GM18951 (cell line): ENCODE measurements at regions not wholly inside any gene's neighbourhood (a gene's known extent, or its start where the extent isn't known, plus 50 kb on each side); places are given as distances from the start of the nearest gene placed in this dataset.
"Not testable (repeated sequence)": the region's sequence is repeated elsewhere in the genome, so short reads cannot be mapped to it uniquely, and the experiment has no call there.

ENCODE experiments used
- POLR2A ChIP-seq: IDR thresholded peaks from 4 replicates; pipeline ENCODE4 v1.6.1; 2011; ENCODE audit warnings: mild to moderate bottlenecking; ENCODE audit not compliant: insufficient read length, insufficient read depth; ENCODE audit errors: extremely low read depth
- in situ Hi-C: fragments of 300-500 bp; cut with MboI; formaldehyde crosslinking; loops from one replicate; pipeline ENCODE4 v1.12.0; 2022; ENCODE audit warnings: low sequenced_read_pairs, mixed read lengths, inconsistent platforms; ENCODE audit not compliant: unreplicated experiment

DNA sequence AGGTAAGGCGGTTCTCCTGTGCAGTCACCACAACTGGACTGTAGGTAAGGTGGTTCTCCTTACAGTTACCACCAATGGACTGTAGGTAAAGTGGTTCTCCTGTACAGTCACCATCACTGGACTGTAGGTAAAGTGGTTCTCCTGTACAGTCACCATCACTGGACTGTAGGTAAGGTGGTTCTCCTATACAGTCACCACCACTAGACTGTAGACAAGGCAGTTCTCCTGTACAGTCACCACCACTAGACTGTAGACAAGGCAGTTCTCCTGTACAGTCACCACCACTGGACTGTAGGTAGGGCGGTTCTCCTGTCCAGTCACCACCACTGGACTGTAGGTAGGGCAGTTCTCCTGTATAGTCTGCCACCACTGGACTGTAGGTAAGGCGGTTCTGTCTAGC is 212.3 kb downstream of the TFAP2A start:
- in situ Hi-C loops, result no loop called here
- no peak for TF ChIP-seq POLR2A

GRCh38 chr6:10201606-10202510 is 213.0 kb downstream of the TFAP2A start:
- TF ChIP-seq POLR2A, result no peak
- in situ Hi-C loops, result no loop called here

DNA sequence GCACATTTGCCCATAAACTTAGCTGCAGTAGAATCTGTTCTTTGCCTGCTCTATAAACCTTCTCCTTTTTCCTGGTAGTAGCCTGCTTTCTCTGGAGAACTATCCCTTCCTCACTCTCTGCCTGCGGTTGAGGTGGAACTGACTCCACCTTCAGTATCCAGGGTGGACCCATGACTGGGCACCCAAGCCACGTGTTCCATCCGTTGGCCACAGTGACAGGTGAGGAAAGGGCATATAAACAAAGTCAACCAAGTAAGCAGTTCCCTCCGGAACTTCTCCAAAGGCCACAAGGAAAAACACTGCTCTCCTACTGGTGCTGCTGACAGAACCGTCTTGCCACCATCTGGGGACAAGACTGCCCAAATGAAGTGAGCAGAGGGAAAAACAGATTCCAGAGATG is 218.8 kb downstream of the TFAP2A start:
- in situ Hi-C loops, result no loop called here
- no peak for TF ChIP-seq POLR2A

GRCh38 chr6:10194816-10195672 is 219.8 kb downstream of the TFAP2A start:
- in situ Hi-C loops, result no loop called here
- no peak for TF ChIP-seq POLR2A

DNA sequence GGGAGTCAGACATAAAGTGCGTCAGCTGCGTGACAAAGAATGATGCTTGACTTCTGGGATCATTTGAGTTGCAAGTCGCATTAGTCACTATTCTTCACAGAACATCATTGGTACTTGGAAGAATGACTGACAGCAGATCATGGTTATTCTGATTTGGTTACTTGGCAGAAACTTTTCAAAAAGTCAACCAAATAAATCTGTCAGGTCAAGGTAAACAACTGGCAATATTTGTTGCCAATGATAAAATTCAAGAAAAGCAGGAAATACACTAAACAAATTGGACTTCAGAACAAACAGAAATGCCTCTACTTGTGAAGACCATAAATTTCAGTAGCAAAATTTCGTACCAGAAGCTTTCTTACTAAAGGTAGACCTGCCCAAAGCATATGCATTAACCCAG is 221.6 kb downstream of the TFAP2A start:
- in situ Hi-C loops, result no loop called here
- TF ChIP-seq POLR2A, result no peak

GRCh38 chr6:10190042-10190441 is 224.8 kb downstream of the TFAP2A start:
- in situ Hi-C loops, result no loop called here
- no peak for TF ChIP-seq POLR2A

- TF ChIP-seq POLR2A, result no peak
- in situ Hi-C loops, result no loop called here
Observed at GRCh38 chr6:10184371-10185227, 230.3 kb downstream of the TFAP2A start.

DNA sequence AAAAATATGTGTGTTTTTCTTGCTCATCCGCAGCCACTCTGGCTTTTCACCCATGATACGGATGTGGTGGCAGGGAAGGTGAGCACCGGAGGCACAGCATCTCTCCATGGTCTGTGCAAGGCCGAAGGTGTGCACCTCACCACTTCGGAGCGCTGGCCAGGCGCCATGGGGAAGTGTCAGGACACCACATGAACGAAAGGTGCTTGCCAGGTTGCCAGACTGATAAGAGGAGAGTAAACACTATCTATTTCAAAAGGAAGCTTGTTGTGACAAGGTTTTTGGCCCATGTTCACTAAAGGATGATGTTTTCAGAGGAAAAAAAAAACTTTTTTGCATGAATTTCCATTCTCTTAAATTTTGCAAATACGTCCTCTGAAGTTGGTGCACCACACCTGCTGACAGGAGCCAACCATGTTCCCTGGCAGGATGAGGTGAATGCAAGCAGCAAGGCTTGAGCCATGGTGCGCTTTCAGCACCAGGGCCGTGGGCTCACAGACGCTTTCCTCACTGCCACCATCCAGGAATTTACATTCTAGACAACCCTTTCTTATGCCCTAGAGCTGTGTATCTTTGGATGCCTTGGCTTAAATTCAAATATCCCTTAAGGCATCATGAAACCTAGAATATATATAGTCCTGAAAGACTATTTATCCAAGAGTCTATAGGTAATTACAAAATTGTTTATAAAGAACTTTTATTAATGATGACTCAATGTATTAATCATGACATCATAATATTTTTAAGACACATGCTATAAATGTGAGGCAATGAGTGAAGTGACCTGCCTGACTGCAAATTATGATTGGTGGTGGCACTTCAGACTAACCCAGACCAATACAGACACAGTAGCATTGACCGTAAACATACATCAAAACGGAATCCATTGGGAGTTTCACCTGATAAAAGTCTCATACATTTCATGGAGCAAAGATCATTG is 234.5 kb downstream of the TFAP2A start:
- no peak for TF ChIP-seq POLR2A
- in situ Hi-C loops, result no loop called here

- TF ChIP-seq POLR2A, result no peak
- in situ Hi-C loops, result no loop called here
Observed at GRCh38 chr6:10177704-10178103, 237.2 kb downstream of the TFAP2A start.

DNA sequence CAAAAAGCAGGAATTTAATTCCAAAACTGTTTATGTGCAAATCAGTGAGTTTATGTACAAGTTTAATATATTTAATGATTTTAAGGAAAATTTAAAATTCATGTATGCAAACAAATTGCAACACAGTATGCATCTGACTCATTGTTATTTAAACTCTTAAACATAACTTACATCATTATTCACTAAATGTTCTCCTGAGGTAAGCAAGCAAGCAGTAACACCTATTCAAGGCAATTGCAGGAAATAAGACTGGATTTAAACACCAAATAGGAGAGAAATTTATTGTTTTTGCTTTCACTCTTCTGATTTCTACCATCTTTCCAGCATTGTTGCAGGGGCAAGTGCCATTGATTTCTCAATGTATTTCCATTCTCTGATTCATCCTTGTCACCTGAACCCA is 239.5 kb downstream of the TFAP2A start:
- in situ Hi-C loops, result no loop called here
- TF ChIP-seq POLR2A, result no peak

DNA sequence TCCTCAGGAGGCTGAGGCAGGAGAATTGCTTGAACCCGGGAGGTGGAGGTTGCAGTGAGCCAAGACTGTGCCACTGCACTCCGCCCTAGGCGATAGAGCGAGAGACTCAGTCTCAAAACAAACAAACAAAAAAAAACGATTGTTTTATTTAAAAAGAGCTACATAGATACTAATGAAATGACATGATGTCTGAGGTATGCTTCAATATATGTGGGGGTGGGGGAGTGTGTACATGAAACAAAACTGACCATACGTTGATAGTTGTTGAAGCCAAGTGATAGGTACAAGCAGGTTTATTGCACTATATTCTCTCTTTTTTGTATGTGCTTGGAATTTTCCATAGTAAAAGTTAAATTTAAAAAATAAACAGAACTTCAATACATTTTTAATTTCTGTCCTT is 240.1 kb downstream of the TFAP2A start:
- in situ Hi-C loops, result no loop called here
- no peak for TF ChIP-seq POLR2A

DNA sequence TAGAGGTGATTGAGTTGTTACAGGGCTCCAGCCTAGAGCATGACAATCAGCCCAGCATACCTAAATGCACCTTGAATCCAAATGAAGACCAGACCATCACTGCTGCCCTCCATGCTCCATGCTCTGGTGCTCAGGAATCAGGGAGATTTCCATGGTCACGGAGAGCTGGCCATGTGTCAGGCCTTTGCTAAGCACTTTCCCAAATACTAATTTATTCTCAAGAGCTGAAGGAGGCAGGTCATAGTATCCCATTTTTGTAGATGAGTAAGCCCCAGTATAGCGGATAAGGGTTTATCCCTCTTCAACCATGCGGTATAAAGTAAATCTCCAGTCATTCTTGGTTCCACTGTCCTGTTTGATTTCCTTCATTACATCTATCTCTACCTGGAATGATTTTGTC is 240.8 kb downstream of the TFAP2A start:
- no peak for TF ChIP-seq POLR2A
- in situ Hi-C loops, result no loop called here

DNA sequence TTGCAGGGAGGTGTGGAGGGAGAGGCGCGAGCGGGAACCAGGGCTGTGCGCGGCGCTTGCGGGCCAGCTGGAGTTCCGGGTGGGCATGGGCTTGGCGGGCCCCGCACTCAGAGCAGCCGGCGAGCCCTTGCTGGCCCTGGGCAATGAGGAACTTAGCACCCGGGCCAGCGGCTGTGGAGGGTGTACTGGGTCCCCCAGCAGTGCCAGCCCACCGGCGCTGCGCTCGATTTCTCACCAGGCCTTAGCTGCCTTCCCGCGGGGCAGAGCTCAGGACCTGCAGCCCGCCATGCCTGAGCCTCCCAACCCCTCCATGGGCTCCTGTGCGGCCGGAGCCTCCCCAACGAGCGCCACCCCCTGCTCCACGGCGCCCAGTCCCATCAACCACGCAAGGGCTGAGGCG is 243.2 kb downstream of the TFAP2A start:
- in situ Hi-C loops, result not testable (repeated sequence)
